ENCODE measurements at regions not wholly inside any gene's neighbourhood (a gene's known extent, or its start where the extent isn't known, plus 50 kb on each side); places are given as distances from the start of the nearest gene placed in this dataset.

GRCh38 chr3:25142609-25143355, 285.3 kb upstream of the RARB start:
- intact Hi-C loops (cut with micrococcal nuclease), result no loop called here
- Histone ChIP-seq H3K79me2 (ENCODE audit: control insufficient read depth, insufficient read depth, low read length) (no peaks in the 10 kb centered on the region), H3K27ac (ENCODE audit: extremely low read depth, low read depth, low read length) (no peak overlapping the region), H3K4me3 (no peak overlapping the region), H3K9me3 (replicated peaks; ENCODE audit: control insufficient read depth, insufficient read depth, low read depth, low read length) (peaks cover 2% of the 10 kb centered on the region; the same call in 1 of the 2 replicates), H2AFZ (ENCODE audit: low read depth, low read length) (no peak overlapping the region), H3K27me3 (ENCODE audit: control insufficient read depth in 2 of 2, insufficient read depth in 2 of 2, low read length in 2 of 2) (no peaks in the 10 kb centered on the region), H3K36me3 (ENCODE audit: control insufficient read depth, insufficient read depth, low read length) (no peaks in the 10 kb centered on the region), H4K20me1 (replicated peaks; ENCODE audit: control insufficient read depth, insufficient read depth, low read length) (no peaks in the 10 kb centered on the region), H3K9ac (ENCODE audit: insufficient read depth in 1 of 2, low read depth in 2 of 2, low read length in 2 of 2) (no peak overlapping the region), H3K9me1 (ENCODE audit: control insufficient read depth, insufficient read depth, low read length) (no peaks in the 10 kb centered on the region), H3K4me1 (replicated peaks in 1 of 2; ENCODE audit: control insufficient read depth in 2 of 2, insufficient read depth in 2 of 2, low read length in 2 of 2) (no peaks in the 10 kb centered on the region), H3K4me2 (ENCODE audit: insufficient read depth, low read length) (no peak overlapping the region)
- WGBS (ENCODE audit: insufficient coverage, low coverage, missing lambda C conversion rate), result 1% methylated on average over 6 of the region's 6 CpGs
- DNase-seq (ENCODE audit: extremely low read depth in 1 of 4, low spot score in 3 of 4) (no peak), ATAC-seq (no peak), FAIRE-seq (no peak)
- in situ Hi-C loops (cut with MboI), result no loop called here
- POLR2A ChIA-PET, result interaction anchor here (0.5 kb wide), 1 partner anchor 97 kb away, joined by 3 read pairs; no protein-coding TSS in a partner anchor
- TF ChIP-seq, protein P1, sequence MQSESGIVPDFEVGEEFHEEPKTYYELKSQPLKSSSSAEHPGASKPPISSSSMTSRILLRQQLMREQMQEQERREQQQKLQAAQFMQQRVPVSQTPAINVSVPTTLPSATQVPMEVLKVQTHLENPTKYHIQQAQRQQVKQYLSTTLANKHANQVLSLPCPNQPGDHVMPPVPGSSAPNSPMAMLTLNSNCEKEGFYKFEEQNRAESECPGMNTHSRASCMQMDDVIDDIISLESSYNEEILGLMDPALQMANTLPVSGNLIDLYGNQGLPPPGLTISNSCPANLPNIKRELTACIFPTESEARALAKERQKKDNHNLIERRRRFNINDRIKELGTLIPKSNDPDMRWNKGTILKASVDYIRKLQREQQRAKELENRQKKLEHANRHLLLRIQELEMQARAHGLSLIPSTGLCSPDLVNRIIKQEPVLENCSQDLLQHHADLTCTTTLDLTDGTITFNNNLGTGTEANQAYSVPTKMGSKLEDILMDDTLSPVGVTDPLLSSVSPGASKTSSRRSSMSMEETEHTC (IDR thresholded peaks at IDR 0.05), result no peak
- TF ChIP-seq CREB3L1 (IDR thresholded peaks at IDR 0.05; ENCODE audit: borderline replicate concordance, low read depth) (no peak), RBM25 (IDR thresholded peaks at IDR 0.05; ENCODE audit: low read depth, low read length, severe bottlenecking) (no peak), ATF1 (CRISPR knock-in tag; IDR thresholded peaks at IDR 0.05) (no peak), ATF1 (tag; IDR thresholded peaks at IDR 0.05) (no peak), EZH2 (IDR thresholded peaks at IDR 0.05; ENCODE audit: borderline replicate concordance, low read depth, low read length) (no peak), ZNF592 (IDR thresholded peaks at IDR 0.05) (no peak), CBX2 (IDR thresholded peaks at IDR 0.05; ENCODE audit: insufficient read depth, low read length, poor library complexity, severe bottlenecking) (no peak)
- TF ChIP-seq, protein P2, sequence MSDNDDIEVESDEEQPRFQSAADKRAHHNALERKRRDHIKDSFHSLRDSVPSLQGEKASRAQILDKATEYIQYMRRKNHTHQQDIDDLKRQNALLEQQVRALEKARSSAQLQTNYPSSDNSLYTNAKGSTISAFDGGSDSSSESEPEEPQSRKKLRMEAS (CRISPR knock-in tag; IDR thresholded peaks at IDR 0.05), result no peak
- BruUV-seq (replicated peaks), result no TSS peak
- CTCF ChIA-PET (ENCODE audit: low intra/inter-chr PET ratio), result no interaction called here

All from K562 (cell line).